Activated CD8-positive, alpha-beta T cell treated with anti-CD3 and anti-CD28 coated beads, Interleukin-2, amount 10 ng/mL, durations not matched to agents 7 days and 5 days (primary cell): ENCODE measurements at regions not wholly inside any gene's neighbourhood (a gene's known extent, or its start where the extent isn't known, plus 50 kb on each side); places are given as distances from the start of the nearest gene placed in this dataset.

Experiments used
- ATAC-seq: fragments of 150-1000 bp; cut with Tn5 transposase; one replicate; pipeline ENCODE4 v1.10.0; 2021; ENCODE audit warnings: moderate library complexity
- CTCF ChIA-PET: fragments of 350-600 bp; sonication (Branson Sonifier 250); formaldehyde crosslinking; loops from one replicate; lab custom pipeline; 2021; ENCODE audit warnings: antibody characterized with exemption; lab: Charles Lee
- POLR2A ChIA-PET: fragments of 350-600 bp; sonication (Branson Sonifier 250); formaldehyde crosslinking; loops from one replicate; lab custom pipeline; 2021; ENCODE audit warnings: antibody characterized with exemption; lab: Charles Lee
- DNase-seq: peaks from one replicate; pipeline ENCODE4 v3.0.0-alpha.2; 2020
- H3K27ac Mint-ChIP-seq: one replicate; pipeline ENCODE4 v1.8.0; 2021; ENCODE audit warnings: mild to moderate bottlenecking, mixed read lengths
- H3K27me3 Mint-ChIP-seq: one replicate; pipeline ENCODE4 v1.8.0; 2021; ENCODE audit warnings: low read depth, mixed read lengths
- H3K36me3 Mint-ChIP-seq: one replicate; pipeline ENCODE4 v1.8.0; 2021; ENCODE audit warnings: low read depth, mixed read lengths
- H3K4me1 Mint-ChIP-seq: one replicate; pipeline ENCODE4 v1.8.0; 2021; ENCODE audit warnings: low read depth, mixed read lengths
- H3K4me3 Mint-ChIP-seq: one replicate; pipeline ENCODE4 v1.8.0; 2021; ENCODE audit warnings: mild to moderate bottlenecking, mixed read lengths
- H3K9me3 Mint-ChIP-seq: one replicate; pipeline ENCODE4 v1.8.0; 2022; ENCODE audit warnings: mixed read lengths; ENCODE audit not compliant: insufficient read depth

DNA sequence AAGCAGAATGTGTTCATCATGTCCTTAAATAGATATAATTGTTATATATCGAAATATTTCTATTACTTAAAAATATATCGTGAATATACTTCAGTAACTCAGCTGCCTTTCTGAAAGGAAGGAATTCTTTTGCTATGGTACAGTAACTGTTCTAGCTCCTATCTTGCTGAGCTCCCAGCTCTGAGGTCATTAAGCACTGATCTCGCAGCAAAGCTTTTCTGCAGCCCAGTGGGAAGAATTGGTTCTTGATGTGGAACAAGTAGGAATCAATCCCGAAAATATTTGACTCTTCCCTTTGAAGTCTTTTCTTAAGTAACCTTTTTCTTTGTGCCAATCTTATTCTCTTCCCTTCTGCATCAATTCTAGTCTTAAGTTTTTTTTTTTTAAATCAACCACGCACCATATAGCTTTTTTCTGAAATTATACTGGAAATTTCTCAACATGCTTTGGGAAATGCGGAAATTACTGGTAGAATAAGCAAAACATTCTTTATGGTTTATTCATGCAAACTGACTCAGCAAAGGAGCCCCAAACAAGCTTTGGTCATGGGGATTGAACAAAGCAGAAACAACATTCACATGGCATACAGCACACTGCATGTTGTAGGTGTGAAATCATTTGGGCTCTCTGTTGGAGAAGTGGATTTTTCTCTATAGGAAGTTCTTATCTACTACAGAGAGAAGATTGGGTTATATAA, 428.9 kb upstream of the GNPDA2 start:
- DNase-seq, result no peak
- no peak overlapping the region for H3K4me3 Mint-ChIP-seq
- ATAC-seq, result no peak
- peaks cover 13% of the 10 kb centered on the region for H3K9me3 Mint-ChIP-seq
- H3K36me3 Mint-ChIP-seq, result no peaks in the 10 kb centered on the region
- H3K27ac Mint-ChIP-seq, result no peak overlapping the region
- no peaks in the 10 kb centered on the region for H3K4me1 Mint-ChIP-seq
- POLR2A ChIA-PET, result no interaction called here
- CTCF ChIA-PET, result no interaction called here
- no peaks in the 10 kb centered on the region for H3K27me3 Mint-ChIP-seq

- ChIA-PET CTCF (no interaction called here), POLR2A (no interaction called here)
- Mint-ChIP-seq H3K9me3 (no peaks in the 10 kb centered on the region), H3K27me3 (no peaks in the 10 kb centered on the region), H3K27ac (no peak overlapping the region), H3K36me3 (no peaks in the 10 kb centered on the region), H3K4me3 (no peak overlapping the region), H3K4me1 (no peaks in the 10 kb centered on the region)
- ATAC-seq (no peak), DNase-seq (no peak)
Measured at GRCh38 chr4:45147866-45148265, 421.5 kb upstream of the GNPDA2 start.

DNA sequence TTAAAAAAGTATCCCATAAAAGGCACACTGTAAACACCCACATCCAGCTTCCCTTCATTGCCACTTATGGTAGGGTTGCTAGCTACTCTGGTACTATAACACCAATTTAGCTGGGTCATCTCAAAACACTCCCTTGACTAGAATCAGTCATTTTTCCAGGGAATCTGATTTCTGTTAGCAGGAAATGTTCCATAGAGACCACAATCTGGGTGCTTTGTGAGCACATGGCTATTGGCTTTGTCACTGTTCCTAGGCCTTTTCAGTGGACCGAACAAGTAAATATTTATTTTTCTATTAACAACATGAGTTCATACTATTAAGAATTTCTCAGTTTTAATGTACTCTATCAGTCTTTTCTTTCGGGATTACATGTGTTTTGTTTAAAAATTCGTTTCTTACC, 404.7 kb upstream of the GNPDA2 start:
- DNase-seq (no peak), ATAC-seq (no peak)
- ChIA-PET POLR2A (no interaction called here), CTCF (no interaction called here)
- H3K27me3 Mint-ChIP-seq, result no peaks in the 10 kb centered on the region
- no peaks in the 10 kb centered on the region for H3K36me3 Mint-ChIP-seq
- H3K4me3 Mint-ChIP-seq, result no peak overlapping the region
- no peaks in the 10 kb centered on the region for H3K4me1 Mint-ChIP-seq
- H3K9me3 Mint-ChIP-seq, result no peaks in the 10 kb centered on the region
- no peak overlapping the region for H3K27ac Mint-ChIP-seq

- Mint-ChIP-seq H3K27ac (no peak overlapping the region), H3K36me3 (no peaks in the 10 kb centered on the region), H3K4me1 (no peaks in the 10 kb centered on the region), H3K27me3 (no peaks in the 10 kb centered on the region), H3K4me3 (no peak overlapping the region), H3K9me3 (no peaks in the 10 kb centered on the region)
- CTCF ChIA-PET, result no interaction called here
- POLR2A ChIA-PET, result no interaction called here
- DNase-seq (no peak), ATAC-seq (no peak)
Measured at GRCh38 chr4:45122406-45122805, 396.1 kb upstream of the GNPDA2 start.

DNA sequence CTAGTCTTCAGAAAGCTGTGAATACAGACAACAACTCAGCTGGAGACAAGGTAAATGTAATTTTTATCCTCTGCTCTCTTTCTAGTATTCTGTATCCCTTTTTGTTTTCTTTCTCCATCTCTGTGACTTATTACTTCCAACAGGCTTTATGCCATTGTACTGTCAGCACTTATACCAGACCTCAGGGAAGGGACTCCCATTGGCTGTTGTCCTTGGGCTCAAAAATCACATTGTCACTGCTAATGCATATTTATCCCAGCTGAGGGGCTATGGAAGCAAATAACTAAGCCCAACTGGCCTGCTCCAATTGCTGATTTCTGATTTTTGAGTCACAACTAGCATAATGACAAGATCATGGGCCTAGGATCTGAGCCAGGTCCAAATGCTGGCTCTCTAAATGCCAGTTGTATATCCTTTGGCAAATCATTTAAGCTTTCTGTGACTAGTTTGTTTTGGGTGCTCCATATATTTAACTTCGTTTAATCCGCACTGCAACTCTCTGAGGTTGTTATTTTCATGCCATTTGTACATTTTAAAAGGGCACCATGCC, 395.1 kb upstream of the GNPDA2 start:
- ATAC-seq, result no peak
- Mint-ChIP-seq H3K9me3 (no peaks in the 10 kb centered on the region), H3K27me3 (no peaks in the 10 kb centered on the region), H3K27ac (no peak overlapping the region), H3K4me1 (no peaks in the 10 kb centered on the region), H3K4me3 (no peak overlapping the region), H3K36me3 (no peaks in the 10 kb centered on the region)
- DNase-seq, result no peak
- ChIA-PET POLR2A (no interaction called here), CTCF (no interaction called here)

GRCh38 chr4:45120163-45120562, 393.8 kb upstream of the GNPDA2 start:
- Mint-ChIP-seq H3K27me3 (no peaks in the 10 kb centered on the region), H3K36me3 (no peaks in the 10 kb centered on the region), H3K4me1 (no peaks in the 10 kb centered on the region), H3K27ac (no peak overlapping the region), H3K9me3 (no peaks in the 10 kb centered on the region), H3K4me3 (no peak overlapping the region)
- CTCF ChIA-PET, result no interaction called here
- DNase-seq (no peak), ATAC-seq (no peak)
- POLR2A ChIA-PET, result no interaction called here

- ChIA-PET POLR2A (no interaction called here), CTCF (no interaction called here)
- DNase-seq (no peak), ATAC-seq (no peak)
- no peaks in the 10 kb centered on the region for H3K9me3 Mint-ChIP-seq
- no peaks in the 10 kb centered on the region for H3K36me3 Mint-ChIP-seq
- no peaks in the 10 kb centered on the region for H3K4me1 Mint-ChIP-seq
- H3K27me3 Mint-ChIP-seq, result no peaks in the 10 kb centered on the region
- H3K4me3 Mint-ChIP-seq, result no peak overlapping the region
- H3K27ac Mint-ChIP-seq, result no peak overlapping the region
Measured at GRCh38 chr4:45119376-45119775, 393.0 kb upstream of the GNPDA2 start.

- DNase-seq (no peak), ATAC-seq (no peak)
- Mint-ChIP-seq H3K9me3 (peaks cover 13% of the 10 kb centered on the region), H3K27ac (no peak overlapping the region), H3K4me1 (no peaks in the 10 kb centered on the region), H3K36me3 (no peaks in the 10 kb centered on the region), H3K4me3 (no peak overlapping the region), H3K27me3 (no peaks in the 10 kb centered on the region)
- ChIA-PET POLR2A (no interaction called here), CTCF (no interaction called here)
Measured at GRCh38 chr4:45102716-45103115, 376.4 kb upstream of the GNPDA2 start.

- CTCF ChIA-PET, result no interaction called here
- POLR2A ChIA-PET, result no interaction called here
- DNase-seq (no peak), ATAC-seq (no peak)
- Mint-ChIP-seq H3K4me3 (no peak overlapping the region), H3K9me3 (peaks cover 16% of the 10 kb centered on the region), H3K36me3 (no peaks in the 10 kb centered on the region), H3K27me3 (no peaks in the 10 kb centered on the region), H3K27ac (no peak overlapping the region), H3K4me1 (no peaks in the 10 kb centered on the region)
Measured at GRCh38 chr4:45100956-45101818, 374.8 kb upstream of the GNPDA2 start.

- ChIA-PET CTCF (no interaction called here), POLR2A (no interaction called here)
- Mint-ChIP-seq H3K4me3 (no peak overlapping the region), H3K4me1 (no peaks in the 10 kb centered on the region), H3K27me3 (no peaks in the 10 kb centered on the region), H3K27ac (no peak overlapping the region), H3K36me3 (no peaks in the 10 kb centered on the region), H3K9me3 (peaks cover 16% of the 10 kb centered on the region)
- ATAC-seq (no peak), DNase-seq (no peak)
Measured at GRCh38 chr4:45099471-45099870, 373.1 kb upstream of the GNPDA2 start.

GRCh38 chr4:45094684-45095083, 368.3 kb upstream of the GNPDA2 start:
- CTCF ChIA-PET, result no interaction called here
- H3K4me3 Mint-ChIP-seq, result no peak overlapping the region
- no peak overlapping the region for H3K27ac Mint-ChIP-seq
- no peaks in the 10 kb centered on the region for H3K27me3 Mint-ChIP-seq
- ATAC-seq (no peak), DNase-seq (no peak)
- POLR2A ChIA-PET, result no interaction called here
- H3K4me1 Mint-ChIP-seq, result no peaks in the 10 kb centered on the region
- H3K36me3 Mint-ChIP-seq, result no peaks in the 10 kb centered on the region
- peaks cover 8% of the 10 kb centered on the region for H3K9me3 Mint-ChIP-seq

- Mint-ChIP-seq H3K27ac (no peak overlapping the region), H3K4me1 (no peaks in the 10 kb centered on the region), H3K27me3 (no peaks in the 10 kb centered on the region), H3K4me3 (no peak overlapping the region), H3K9me3 (peaks cover 9% of the 10 kb centered on the region), H3K36me3 (no peaks in the 10 kb centered on the region)
- DNase-seq, result no peak
- ChIA-PET POLR2A (no interaction called here), CTCF (no interaction called here)
- no peak for ATAC-seq
Measured at GRCh38 chr4:45082101-45082500, 355.7 kb upstream of the GNPDA2 start.
